Spleen (tissue), 11 donors: ENCODE measurements at regions not wholly inside any gene's neighbourhood (a gene's known extent, or its start where the extent isn't known, plus 50 kb on each side); places are given as distances from the start of the nearest gene placed in this dataset.

Source experiments
- DNase-seq: peaks from one replicate; pipeline ENCODE4 v3.0.0-alpha.2; 2020
- H3K27ac ChIP-seq, 8 donors: fragments of 200-600 bp; sonication (generic) in 7 of 8; 1 replicate in 4 of 8; 2 replicates in 4 of 8; pipeline versions ENCODE4 v1.5.0 to v1.8.0; 2016 to 2021; ENCODE audit warnings: inconsistent platforms in 4 of 8, mild to moderate bottlenecking in 4 of 8, moderate library complexity in 1 of 8
- H3K27me3 ChIP-seq, 7 donors: fragments of 200-600 bp; sonication (generic) in 6 of 7; replicated peaks in 1 of 7; 1 replicate in 4 of 7; 2 replicates in 3 of 7; pipeline versions ENCODE4 v1.5.0 to v1.8.0; 2016 to 2021; ENCODE audit warnings: inconsistent platforms in 3 of 7, mild to moderate bottlenecking in 1 of 7
- H3K36me3 ChIP-seq, 6 donors: fragments of 200-600 bp; sonication (generic) in 5 of 6; 1 replicate in 4 of 6; 2 replicates in 2 of 6; pipeline versions ENCODE4 v1.5.0 to v1.8.0; 2016 to 2021; ENCODE audit warnings: inconsistent platforms in 2 of 6
- H3K4me1 ChIP-seq, 6 donors: fragments of 200-600 bp; sonication (generic) in 5 of 6; 1 replicate in 3 of 6; 2 replicates in 3 of 6; pipeline versions ENCODE4 v1.5.0 to v1.8.0; 2016 to 2021; ENCODE audit warnings: inconsistent platforms in 3 of 6
- H3K4me3 ChIP-seq, 8 donors: fragments of 200-600 bp; sonication (generic) in 7 of 8; 1 replicate in 4 of 8; 2 replicates in 4 of 8; pipeline versions ENCODE4 v1.5.0 to v1.8.0; 2016 to 2021; ENCODE audit warnings: inconsistent platforms in 4 of 8, mild to moderate bottlenecking in 4 of 8, moderate library complexity in 2 of 8
- H3K9me3 ChIP-seq, 8 donors: fragments of 200-600 bp; sonication (generic) in 7 of 8; 1 replicate in 4 of 8; 2 replicates in 4 of 8; pipeline versions ENCODE4 v1.5.0 to v1.8.0; 2016 to 2021; ENCODE audit warnings: inconsistent platforms in 4 of 8
- CTCF ChIP-seq, 11 experiments: fragments of 200-600 bp in 7 of 11; fragments of 450-650 bp in 4 of 11; sonication (generic) in 4 of 11; IDR thresholded peaks in 8 of 11; conservative IDR thresholded peaks in 3 of 11; 1 replicate in 7 of 11; 2 replicates in 4 of 11; pipeline versions ENCODE4 v1.4.0 to v1.8.0; 2016 to 2021; ENCODE audit warnings: antibody characterized with exemption in 11 of 11, inconsistent platforms in 4 of 11, mild to moderate bottlenecking in 1 of 11
- POLR2A ChIP-seq, 3 donors: fragments of 450-650 bp; IDR thresholded peaks; one replicate each; pipeline ENCODE4 v1.5.1; 2017; ENCODE audit warnings: antibody characterized with exemption in 3 of 3, mild to moderate bottlenecking in 1 of 3
- POLR2AphosphoS5 ChIP-seq, 3 donors: sonication (generic); formaldehyde crosslinking; IDR thresholded peaks; one replicate each; pipeline ENCODE4 v1.5.1; 2017; ENCODE audit warnings: antibody characterized with exemption in 3 of 3
- WGBS, 5 donors: extraction: QIAGEN DNeasy Blood & Tissue Kit in 3 of 5; methylation state at CpG; one replicate each; pipeline versions ENCODE4 v1.1.5 to v1.1.7; 2013 to 2018; 5-methylcytosine and 5-hydroxymethylcytosine counted together
- intact Hi-C: fragments of 100-400 bp; cut with DNase I; formaldehyde crosslinking; loops from one replicate; pipeline ENCODE4 v1.15.0; 2023; ENCODE audit warnings: low total_unique reads
- donor health status: healthy with polysubstance abuse.
- donor health status: DM: no; HTN: no; CAD: no; lungs with moderate emphysema.
- donor health status: DM: no; HTN: no; CAD: no.
- donor health status: Bipolar disorder and iron deficiency.
- donor health status: healthy.
- donor health status: DM: no; HTN: no; CAD: no.
- donor health status: DM: yes; HTN: yes; CAD: no.

- DNase-seq, result no peak
- Histone ChIP-seq H3K27ac (no peak overlapping the region), H3K4me3 (no peak overlapping the region), H3K9me3 (no peaks in the 10 kb centered on the region), H3K27me3 (no peaks in the 10 kb centered on the region), H3K36me3 (no peaks in the 10 kb centered on the region), H3K4me1 (no peaks in the 10 kb centered on the region)
- no peak for TF ChIP-seq POLR2A (IDR thresholded peaks at IDR 0.05)
- TF ChIP-seq CTCF (IDR thresholded peaks at IDR 0.05 in 8 of 11, conservative IDR thresholded peaks at IDR 0.05 in 3 of 11), result no peak
- 74 to 94% (median 88%) methylated on average over 1 of the region's 1 CpG for WGBS, 5 donors
- intact Hi-C loops, result no loop called here
These were observed 139.9 kb upstream of the DOCK10 start for GRCh38 chr2:225182126-225182525.

GRCh38 chr2:225177098-225177497 is 134.8 kb upstream of the DOCK10 start:
- H3K27ac ChIP-seq, result no peak overlapping the region

GRCh38 chr2:225173909-225174308 is 131.6 kb upstream of the DOCK10 start:
- H3K4me1 ChIP-seq, result peaks cover 0 to 6% (median 0%) of the 10 kb centered on the region in 6 donors
- no peaks in the 10 kb centered on the region for H3K9me3 ChIP-seq
- no peaks in the 10 kb centered on the region for H3K27me3 ChIP-seq
- 49 to 85% (median 72%) methylated on average over 2 to 3 of the region's 3 CpGs for WGBS, 5 donors
- no peak for DNase-seq
- H3K4me3 ChIP-seq, result no peak overlapping the region
- H3K27ac ChIP-seq, result no peak overlapping the region
- TF ChIP-seq POLR2AphosphoS5 (IDR thresholded peaks at IDR 0.05) (no peak), POLR2A (IDR thresholded peaks at IDR 0.05) (no peak), CTCF (IDR thresholded peaks at IDR 0.05 in 8 of 11, conservative IDR thresholded peaks at IDR 0.05 in 3 of 11) (no peak)
- no peaks in the 10 kb centered on the region for H3K36me3 ChIP-seq
- intact Hi-C loops, result no loop called here

More at GRCh38 chr2:225177098-225177497, 134.8 kb upstream of the DOCK10 start:
- H3K36me3 ChIP-seq, result no peaks in the 10 kb centered on the region
- no peak for DNase-seq
- no peaks in the 10 kb centered on the region for H3K27me3 ChIP-seq
- TF ChIP-seq POLR2A (IDR thresholded peaks at IDR 0.05) (no peak), POLR2AphosphoS5 (IDR thresholded peaks at IDR 0.05) (no peak), CTCF (IDR thresholded peaks at IDR 0.05 in 8 of 11, conservative IDR thresholded peaks at IDR 0.05 in 3 of 11) (no peak)
- no peaks in the 10 kb centered on the region for H3K4me1 ChIP-seq
- H3K4me3 ChIP-seq, result no peak overlapping the region
- no peaks in the 10 kb centered on the region for H3K9me3 ChIP-seq
- 52 to 83% (median 78%) methylated on average over 1 of the region's 1 CpG for WGBS, 5 donors
- intact Hi-C loops, result no loop called here

- TF ChIP-seq POLR2AphosphoS5 (IDR thresholded peaks at IDR 0.05), result no peak
- no peaks in the 10 kb centered on the region for H3K36me3 ChIP-seq
- intact Hi-C loops, result no loop called here
- DNase-seq, result no peak
- H3K4me3 ChIP-seq, result no peak overlapping the region
- 65 to 84% (median 72%) methylated on average over 6 of the region's 6 CpGs for WGBS, 5 donors
- peaks cover 0 to 6% (median 0%) of the 10 kb centered on the region in 6 donors for H3K4me1 ChIP-seq
- H3K27ac ChIP-seq, result no peak overlapping the region
- H3K9me3 ChIP-seq, result no peaks in the 10 kb centered on the region
- H3K27me3 ChIP-seq, result no peaks in the 10 kb centered on the region
These were observed 129.1 kb upstream of the DOCK10 start for GRCh38 chr2:225171350-225171749.

- Histone ChIP-seq H3K27me3 (no peaks in the 10 kb centered on the region), H3K9me3 (no peaks in the 10 kb centered on the region), H3K4me1 (peaks cover 0 to 6% (median 0%) of the 10 kb centered on the region in 6 donors), H3K4me3 (no peak overlapping the region), H3K27ac (no peak overlapping the region), H3K36me3 (no peaks in the 10 kb centered on the region)
- 56 to 96% (median 82%) methylated on average over 1 of the region's 1 CpG for WGBS, 5 donors
- no peak for TF ChIP-seq POLR2AphosphoS5 (IDR thresholded peaks at IDR 0.05)
- DNase-seq, result no peak
- intact Hi-C loops, result no loop called here
These were observed 127.9 kb upstream of the DOCK10 start for GRCh38 chr2:225170162-225170561.
